Endothelial cell of umbilical vein (primary cell): ENCODE measurements at regions not wholly inside any gene's neighbourhood (a gene's known extent, or its start where the extent isn't known, plus 50 kb on each side); places are given as distances from the start of the nearest gene placed in this dataset.

ENCODE experiments used
- BruUV-seq: library from RNA; stranded (reverse); fragments of 400-500 nt; replicated peaks from 2 replicates; lab custom pipeline; 2021; lab: Mats Ljungman, UMichigan
- CTCF ChIA-PET: fragments of 300-600, 350-600 bp; sonication (Branson Sonifier 250); formaldehyde crosslinking; loops from one replicate; lab custom pipeline; 2021; ENCODE audit warnings: antibody characterized with exemption, inconsistent platforms; lab: Charles Lee
- POLR2A ChIA-PET: fragments of 300-600, 350-600 bp; sonication (Branson Sonifier 250); formaldehyde crosslinking; loops from one replicate; lab custom pipeline; 2021; ENCODE audit warnings: antibody characterized with exemption, inconsistent platforms; lab: Charles Lee
- DNase-seq: peaks from one replicate; pipeline ENCODE4 v3.0.0-alpha.2; 2011; ENCODE audit warnings: low read depth, low spot score
- FAIRE-seq: peaks from 2 replicates; lab custom pipeline; 2011; peaks lifted over from hg19 to GRCh38; lab: Jason Lieb, UNC
- H2AFZ ChIP-seq: 2 replicates; pipeline ENCODE4 v1.6.0; 2012; ENCODE audit warnings: low read depth, low read length, control low read depth, inconsistent platforms
- H3K27ac ChIP-seq: 2 replicates; pipeline ENCODE4 v1.5.1; 2011; ENCODE audit warnings: low read depth, mild to moderate bottlenecking, control low read depth, low read length, moderate library complexity; ENCODE audit not compliant: insufficient read depth
- H3K27me3 ChIP-seq, 2 experiments: 2 replicates each; pipeline versions ENCODE4 v1.6.0 to v1.6.1; 2011; ENCODE audit warnings: low read length in 2 of 2, mixed read lengths in 1 of 2; ENCODE audit not compliant: control insufficient read depth in 2 of 2, insufficient read depth in 2 of 2
- H3K36me3 ChIP-seq, 2 experiments: 2 replicates in 1 of 2; 3 replicates in 1 of 2; pipeline ENCODE4 v1.5.1; 2011; ENCODE audit warnings: low read length in 2 of 2, mild to moderate bottlenecking in 1 of 2, moderate library complexity in 1 of 2; ENCODE audit not compliant: control insufficient read depth in 2 of 2, insufficient read depth in 2 of 2; ENCODE audit errors: extremely low read depth in 1 of 2
- H3K4me1 ChIP-seq: 3 replicates; pipeline ENCODE4 v1.5.1; 2011; ENCODE audit warnings: mild to moderate bottlenecking, low read length; ENCODE audit not compliant: control insufficient read depth, insufficient read depth; ENCODE audit errors: extremely low read depth
- H3K4me2 ChIP-seq: 2 replicates; pipeline ENCODE4 v1.6.1; 2011; ENCODE audit warnings: low read length, control low read depth, mixed read lengths; ENCODE audit not compliant: insufficient read depth
- H3K4me3 ChIP-seq, 3 experiments: fragments of 200-600 bp in 1 of 3; sonication (generic), shearing (Covaris generic) in 1 of 3; replicated peaks in 1 of 3; 2 replicates each; pipeline ENCODE4 v1.5.1; 2011 to 2016; ENCODE audit warnings: control low read depth in 3 of 3, low read length in 3 of 3, mild to moderate bottlenecking in 2 of 3, inconsistent platforms in 1 of 3, low read depth in 1 of 3, moderate library complexity in 1 of 3; ENCODE audit not compliant: insufficient read depth in 1 of 3
- H3K79me2 ChIP-seq: 2 replicates; pipeline ENCODE4 v1.6.0; 2012; ENCODE audit warnings: low read length, inconsistent platforms; ENCODE audit not compliant: control insufficient read depth, insufficient read depth
- H3K9ac ChIP-seq: replicated peaks from 2 replicates; pipeline ENCODE3; 2011; ENCODE audit warnings: low read length, control low read depth; ENCODE audit not compliant: insufficient read depth; ENCODE audit errors: extremely low read depth
- H3K9me1 ChIP-seq: replicated peaks from 3 replicates; pipeline ENCODE4 v1.6.0; 2011; ENCODE audit warnings: mild to moderate bottlenecking, low read length; ENCODE audit not compliant: control insufficient read depth, insufficient read depth; ENCODE audit errors: extremely low read depth
- H3K9me3 ChIP-seq: replicated peaks from 2 replicates; pipeline ENCODE4 v1.5.1; 2012; ENCODE audit warnings: low read length, inconsistent platforms; ENCODE audit not compliant: control insufficient read depth, insufficient read depth
- H4K20me1 ChIP-seq: replicated peaks from 2 replicates; pipeline ENCODE3; 2011; ENCODE audit warnings: mild to moderate bottlenecking, low read length; ENCODE audit not compliant: control insufficient read depth, insufficient read depth; ENCODE audit errors: extremely low read depth
- EZH2 ChIP-seq: IDR thresholded peaks from 2 replicates; pipeline ENCODE4 v1.6.1; 2012; ENCODE audit warnings: borderline replicate concordance, low read depth, mild to moderate bottlenecking, moderate library complexity, low read length, inconsistent platforms; ENCODE audit not compliant: severe bottlenecking
- FOS ChIP-seq: IDR thresholded peaks from 2 replicates; pipeline ENCODE4 v1.6.1; 2011; ENCODE audit warnings: mild to moderate bottlenecking, low read length, moderate library complexity, borderline replicate concordance; ENCODE audit not compliant: insufficient read depth
- GATA2 ChIP-seq: IDR thresholded peaks from 2 replicates; pipeline ENCODE4 v1.7.0; 2011; ENCODE audit warnings: low read depth, mild to moderate bottlenecking, moderate library complexity, mixed read lengths, low read length; ENCODE audit not compliant: insufficient read length, insufficient read depth
- JUN ChIP-seq: IDR thresholded peaks from 2 replicates; pipeline ENCODE4 v1.6.1; 2011; ENCODE audit warnings: borderline replicate concordance, low read depth; ENCODE audit not compliant: insufficient read length, insufficient read depth
- MYC ChIP-seq: IDR thresholded peaks from one replicate; pipeline ENCODE4 v1.6.1; 2011; ENCODE audit warnings: mild to moderate bottlenecking, low read depth, low read length
- POLR2A ChIP-seq: IDR thresholded peaks from 2 replicates; pipeline ENCODE4 v1.6.1; 2012; ENCODE audit warnings: low read depth, mild to moderate bottlenecking, control low read depth, low read length
- POLR2AphosphoS5 ChIP-seq: IDR thresholded peaks from 2 replicates; pipeline ENCODE4 v1.6.1; 2012; ENCODE audit warnings: low read depth, mild to moderate bottlenecking, control low read depth, low read length, moderate library complexity; ENCODE audit not compliant: insufficient read depth
- dilution Hi-C: fragments of 300-500 bp; cut with MboI; formaldehyde crosslinking; loops from one replicate; pipeline ENCODE4 v1.15.0; 2019; ENCODE audit warnings: low sequenced_read_pairs; ENCODE audit not compliant: extremely low pct_ligation_motif_present
- intact Hi-C: fragments of 100-400 bp; cut with micrococcal nuclease; formaldehyde crosslinking; loops from one replicate; pipeline ENCODE4 v1.10.0; 2022
- TF ChIP-seq, protein P1 (sequence below): IDR thresholded peaks from 2 replicates; pipeline ENCODE4 v1.6.1; 2011; ENCODE audit not compliant: insufficient read depth, insufficient read length
- TF ChIP-seq, protein P2 (sequence below), 2 donors: IDR thresholded peaks; 1 replicate in 1 of 2; 2 replicates in 1 of 2; pipeline ENCODE4 v1.5.1; 2011; ENCODE audit warnings: low read length in 2 of 2, mild to moderate bottlenecking in 2 of 2, moderate library complexity in 2 of 2, control low read depth in 1 of 2, inconsistent platforms in 1 of 2, low read depth in 1 of 2; ENCODE audit not compliant: insufficient read depth in 1 of 2; ENCODE audit errors: extremely low read depth in 1 of 2

DNA sequence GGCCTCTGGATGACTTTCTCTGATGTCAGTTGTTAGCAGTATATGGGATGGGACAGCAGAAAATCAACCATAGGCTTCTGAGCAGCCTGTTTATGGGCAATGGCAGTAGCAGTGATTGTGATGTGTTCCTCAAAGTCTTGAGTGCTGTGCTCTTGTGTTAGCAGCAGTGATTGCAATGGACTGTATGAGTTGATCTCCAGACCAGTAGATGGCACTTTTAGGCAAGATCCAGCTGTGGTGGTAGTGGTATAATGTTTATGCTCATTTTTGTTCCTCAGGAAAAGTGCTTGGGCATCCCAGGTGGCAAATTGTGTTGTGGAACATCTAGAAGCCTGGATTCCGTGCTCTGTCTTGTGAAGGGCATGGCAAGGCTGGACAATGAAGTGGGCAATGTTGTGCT, 181.6 kb upstream of the SYNCRIP start:
- dilution Hi-C loops = no loop called here
- intact Hi-C loops = no loop called here
- H2AFZ ChIP-seq = no peak overlapping the region
- no peak overlapping the region for H3K9ac ChIP-seq
- ChIA-PET POLR2A (no interaction called here), CTCF (no interaction called here)
- H3K27me3 ChIP-seq = no peaks in the 10 kb centered on the region
- no peak overlapping the region for H3K27ac ChIP-seq
- H3K36me3 ChIP-seq = no peaks in the 10 kb centered on the region
- H3K4me3 ChIP-seq = no peak overlapping the region
- H3K9me3 ChIP-seq = no peaks in the 10 kb centered on the region
- H3K79me2 ChIP-seq = no peaks in the 10 kb centered on the region
- BruUV-seq = no TSS peak
- H3K4me2 ChIP-seq = no peak overlapping the region
- DNase-seq (no peak), FAIRE-seq (no peak)
- no peak for TF ChIP-seq GATA2
- TF ChIP-seq FOS = no peak
- no peak for TF ChIP-seq MYC
- TF ChIP-seq EZH2 = no peak
- H4K20me1 ChIP-seq = no peaks in the 10 kb centered on the region
- no peaks in the 10 kb centered on the region for H3K9me1 ChIP-seq
- H3K4me1 ChIP-seq = no peaks in the 10 kb centered on the region

DNA sequence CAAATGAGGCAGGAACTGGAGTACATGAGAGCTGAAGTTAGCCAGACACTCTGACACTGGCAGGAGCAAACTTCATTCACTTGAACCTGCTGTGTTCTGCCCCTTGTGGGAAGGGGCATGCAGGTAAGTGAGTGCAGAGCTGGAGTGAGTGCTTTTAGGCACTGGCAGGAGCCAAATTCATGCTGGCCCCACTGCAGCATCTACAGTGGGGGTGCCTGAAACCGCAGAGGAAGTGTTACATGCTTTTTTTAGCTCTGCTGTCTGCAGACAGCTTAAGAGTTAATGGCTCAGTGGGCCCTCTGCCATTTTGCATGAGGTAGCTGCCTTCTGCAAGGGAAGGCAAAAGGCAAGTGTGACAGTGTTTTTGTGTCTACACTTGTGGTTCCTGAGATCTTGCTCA, 167.9 kb upstream of the SYNCRIP start:
- Histone ChIP-seq H3K4me3 (no peak overlapping the region), H3K9ac (no peak overlapping the region), H3K4me1 (no peaks in the 10 kb centered on the region), H3K9me3 (no peaks in the 10 kb centered on the region), H4K20me1 (no peaks in the 10 kb centered on the region), H3K36me3 (no peaks in the 10 kb centered on the region), H3K79me2 (no peaks in the 10 kb centered on the region), H3K27me3 (no peaks in the 10 kb centered on the region), H3K27ac (no peak overlapping the region), H3K9me1 (no peaks in the 10 kb centered on the region), H3K4me2 (no peak overlapping the region), H2AFZ (no peak overlapping the region)
- dilution Hi-C loops (no loop called here), intact Hi-C loops (no loop called here)
- FAIRE-seq = no peak
- POLR2A ChIA-PET = no interaction called here
- TF ChIP-seq EZH2 = no peak
- TF ChIP-seq, protein P1, sequence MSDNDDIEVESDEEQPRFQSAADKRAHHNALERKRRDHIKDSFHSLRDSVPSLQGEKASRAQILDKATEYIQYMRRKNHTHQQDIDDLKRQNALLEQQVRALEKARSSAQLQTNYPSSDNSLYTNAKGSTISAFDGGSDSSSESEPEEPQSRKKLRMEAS = no peak
- no peak for TF ChIP-seq FOS
- TF ChIP-seq, protein P2, sequence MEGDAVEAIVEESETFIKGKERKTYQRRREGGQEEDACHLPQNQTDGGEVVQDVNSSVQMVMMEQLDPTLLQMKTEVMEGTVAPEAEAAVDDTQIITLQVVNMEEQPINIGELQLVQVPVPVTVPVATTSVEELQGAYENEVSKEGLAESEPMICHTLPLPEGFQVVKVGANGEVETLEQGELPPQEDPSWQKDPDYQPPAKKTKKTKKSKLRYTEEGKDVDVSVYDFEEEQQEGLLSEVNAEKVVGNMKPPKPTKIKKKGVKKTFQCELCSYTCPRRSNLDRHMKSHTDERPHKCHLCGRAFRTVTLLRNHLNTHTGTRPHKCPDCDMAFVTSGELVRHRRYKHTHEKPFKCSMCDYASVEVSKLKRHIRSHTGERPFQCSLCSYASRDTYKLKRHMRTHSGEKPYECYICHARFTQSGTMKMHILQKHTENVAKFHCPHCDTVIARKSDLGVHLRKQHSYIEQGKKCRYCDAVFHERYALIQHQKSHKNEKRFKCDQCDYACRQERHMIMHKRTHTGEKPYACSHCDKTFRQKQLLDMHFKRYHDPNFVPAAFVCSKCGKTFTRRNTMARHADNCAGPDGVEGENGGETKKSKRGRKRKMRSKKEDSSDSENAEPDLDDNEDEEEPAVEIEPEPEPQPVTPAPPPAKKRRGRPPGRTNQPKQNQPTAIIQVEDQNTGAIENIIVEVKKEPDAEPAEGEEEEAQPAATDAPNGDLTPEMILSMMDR (IDR thresholded peaks at IDR 0.05; ENCODE audit: extremely low read depth in 1 of 2, insufficient read depth in 1 of 2, low read depth in 1 of 2, low read length in 2 of 2) = no peak
- no peak for TF ChIP-seq POLR2AphosphoS5
- TF ChIP-seq MYC = no peak
- no peak for TF ChIP-seq GATA2
- no peak for TF ChIP-seq POLR2A
- no peak for TF ChIP-seq JUN
- BruUV-seq = no TSS peak
- CTCF ChIA-PET = no interaction called here
- DNase-seq = no peak
